ENCODE measurements at regions not wholly inside any gene's neighbourhood (a gene's known extent, or its start where the extent isn't known, plus 50 kb on each side); places are given as distances from the start of the nearest gene placed in this dataset.

- TF ChIP-seq CTCF (IDR thresholded peaks at IDR 0.05) = no peak
- no peak for TF ChIP-seq POLR2AphosphoS5 (IDR thresholded peaks at IDR 0.05)
These were observed 117.5 kb upstream of the NIPBL start for GRCh38 chr5:36759117-36759516.
